ENCODE measurements at regions not wholly inside any gene's neighbourhood (a gene's known extent, or its start where the extent isn't known, plus 50 kb on each side); places are given as distances from the start of the nearest gene placed in this dataset.

GRCh38 chr2:208546860-208547650 is 140.5 kb downstream of the PTH2R start:
- H3K36me3 ChIP-seq (ENCODE audit: control insufficient read depth in 4 of 4, insufficient read depth in 3 of 4, low read depth in 1 of 4, low read length in 3 of 4), result no peaks in the 10 kb centered on the region
- no peaks in the 10 kb centered on the region for H3K4me1 ChIP-seq (ENCODE audit: control insufficient read depth in 4 of 4, insufficient read depth in 4 of 4, low read length in 3 of 4)
- TF ChIP-seq HNF4A (conservative IDR thresholded peaks at IDR 0.05), result no peak
- TF ChIP-seq EGR1 (IDR thresholded peaks at IDR 0.05; ENCODE audit: low read depth in 2 of 2), result no peak
- no peak for TF ChIP-seq NR2F2 (IDR thresholded peaks at IDR 0.05)
- no peak for TF ChIP-seq TAF1 (conservative IDR thresholded peaks at IDR 0.05)
- TF ChIP-seq ATF3 (IDR thresholded peaks at IDR 0.05), result no peak
- TF ChIP-seq RAD21 (IDR thresholded peaks at IDR 0.05), result no peak
- TF ChIP-seq FOXA2 (IDR thresholded peaks at IDR 0.05), result no peak
- no peak for TF ChIP-seq CTCF (IDR thresholded peaks at IDR 0.05; ENCODE audit: low read depth, low read length, missing input control)
- no peak for TF ChIP-seq RXRA (IDR thresholded peaks at IDR 0.05)
- no peak for TF ChIP-seq YY1 (IDR thresholded peaks at IDR 0.05)
- TF ChIP-seq SP1 (IDR thresholded peaks at IDR 0.05), result no peak
- no peak for TF ChIP-seq JUND (IDR thresholded peaks at IDR 0.05)
- no peak for TF ChIP-seq GABPA (IDR thresholded peaks at IDR 0.05 in 1 of 2, conservative IDR thresholded peaks at IDR 0.05 in 1 of 2)
- no peak for TF ChIP-seq REST (IDR thresholded peaks at IDR 0.05)
- no peak for TF ChIP-seq HNF4G (IDR thresholded peaks at IDR 0.05)
- no peaks in the 10 kb centered on the region for H3K9me3 ChIP-seq (ENCODE audit: control insufficient read depth in 4 of 4, low read length in 3 of 4)
- no peak for DNase-seq (ENCODE audit: low spot score)
- no peak overlapping the region for H3K4me3 ChIP-seq (ENCODE audit: low read depth in 1 of 3, low read length in 3 of 3)
- no peak overlapping the region for H3K27ac ChIP-seq (ENCODE audit: low read depth in 1 of 2, low read length in 2 of 2)
- H3K9ac ChIP-seq (ENCODE audit: low read depth in 1 of 2, low read length in 2 of 2), result no peak overlapping the region
- H3K27me3 ChIP-seq (ENCODE audit: control insufficient read depth in 4 of 4, insufficient read depth in 4 of 4, low read length in 3 of 4), result peaks cover 0 to under 1% (median 0%) of the 10 kb centered on the region in 4 donors
- 63% methylated on average over 4 of the region's 4 CpGs for WGBS

- H3K4me1 ChIP-seq (ENCODE audit: control insufficient read depth in 4 of 4, insufficient read depth in 4 of 4, low read length in 3 of 4), result no peaks in the 10 kb centered on the region
- WGBS, result 48% methylated on average over 3 of the region's 3 CpGs
- H3K27me3 ChIP-seq (ENCODE audit: control insufficient read depth in 4 of 4, insufficient read depth in 4 of 4, low read length in 3 of 4), result no peaks in the 10 kb centered on the region
- H3K4me3 ChIP-seq (ENCODE audit: low read depth in 1 of 3, low read length in 3 of 3), result no peak overlapping the region
- no peak for DNase-seq (ENCODE audit: low spot score)
- H3K9me3 ChIP-seq (ENCODE audit: control insufficient read depth in 4 of 4, low read length in 3 of 4), result peaks cover 0 to 2% (median 0%) of the 10 kb centered on the region in 4 donors
- H3K9ac ChIP-seq (ENCODE audit: low read depth in 1 of 2, low read length in 2 of 2), result no peak overlapping the region
- H3K27ac ChIP-seq (ENCODE audit: low read depth in 1 of 2, low read length in 2 of 2), result no peak overlapping the region
- H3K36me3 ChIP-seq (ENCODE audit: control insufficient read depth in 4 of 4, insufficient read depth in 3 of 4, low read depth in 1 of 4, low read length in 3 of 4), result no peaks in the 10 kb centered on the region
- no peak for TF ChIP-seq REST (IDR thresholded peaks at IDR 0.05)
- TF ChIP-seq EGR1 (IDR thresholded peaks at IDR 0.05; ENCODE audit: low read depth in 2 of 2), result no peak
- no peak for TF ChIP-seq NR2F2 (IDR thresholded peaks at IDR 0.05)
- TF ChIP-seq HNF4G (IDR thresholded peaks at IDR 0.05), result no peak
- no peak for TF ChIP-seq RXRA (IDR thresholded peaks at IDR 0.05)
- TF ChIP-seq GABPA (IDR thresholded peaks at IDR 0.05 in 1 of 2, conservative IDR thresholded peaks at IDR 0.05 in 1 of 2), result no peak
- no peak for TF ChIP-seq TAF1 (conservative IDR thresholded peaks at IDR 0.05)
- TF ChIP-seq CTCF (IDR thresholded peaks at IDR 0.05; ENCODE audit: low read depth, low read length, missing input control), result no peak
- no peak for TF ChIP-seq YY1 (IDR thresholded peaks at IDR 0.05)
- no peak for TF ChIP-seq RAD21 (IDR thresholded peaks at IDR 0.05)
- no peak for TF ChIP-seq ATF3 (IDR thresholded peaks at IDR 0.05)
- no peak for TF ChIP-seq SP1 (IDR thresholded peaks at IDR 0.05)
- TF ChIP-seq HNF4A (conservative IDR thresholded peaks at IDR 0.05), result no peak
- TF ChIP-seq FOXA1 (IDR thresholded peaks at IDR 0.05), result no peak
- no peak for TF ChIP-seq JUND (IDR thresholded peaks at IDR 0.05)
- no peak for TF ChIP-seq MAX (IDR thresholded peaks at IDR 0.05)
These were observed 142.1 kb downstream of the PTH2R start for GRCh38 chr2:208548700-208549099.
